A673 (cell line): ENCODE measurements at regions not wholly inside any gene's neighbourhood (a gene's known extent, or its start where the extent isn't known, plus 50 kb on each side); places are given as distances from the start of the nearest gene placed in this dataset.

Experiments
- BruUV-seq: library from RNA; stranded (reverse); fragments of 400-500 nt; replicated peaks from 2 replicates; lab custom pipeline; 2021; lab: Mats Ljungman, UMichigan
- CTCF ChIA-PET: fragments of 300-600 bp; sonication (Branson Sonifier 250); formaldehyde crosslinking; loops from one replicate; lab custom pipeline; 2022; ENCODE audit warnings: antibody characterized with exemption; lab: Charles Lee
- POLR2A ChIA-PET: fragments of 300-600 bp; sonication (Branson Sonifier 250); formaldehyde crosslinking; loops from one replicate; lab custom pipeline; 2022; ENCODE audit warnings: antibody characterized with exemption; ENCODE audit not compliant: low non-redundant PET; lab: Charles Lee
- DNase-seq: peaks from one replicate; pipeline ENCODE4 v3.0.0-alpha.2; 2015; ENCODE audit warnings: low spot score
- H3K27ac ChIP-seq: fragments of 200-600 bp; sonication (generic); 2 replicates; pipeline ENCODE4 v1.5.1; 2016; ENCODE audit warnings: mixed run types, low read depth, mild to moderate bottlenecking, mixed read lengths, antibody characterized with exemption, low read length; ENCODE audit not compliant: poor library complexity, severe bottlenecking
- H3K27me3 ChIP-seq: fragments of 200-600 bp; sonication (generic); replicated peaks from 2 replicates; pipeline ENCODE4 v1.6.1; 2017; ENCODE audit warnings: mixed run types, low read depth, mild to moderate bottlenecking, mixed read lengths, antibody characterized with exemption, low read length; ENCODE audit not compliant: insufficient read depth, poor library complexity
- H3K36me3 ChIP-seq: fragments of 200-600 bp; sonication (generic); 2 replicates; pipeline ENCODE4 v1.6.1; 2016; ENCODE audit warnings: mixed run types, mild to moderate bottlenecking, mixed read lengths, antibody characterized with exemption, low read length; ENCODE audit not compliant: insufficient read depth, poor library complexity, severe bottlenecking
- H3K4me1 ChIP-seq: fragments of 200-600 bp; sonication (generic); 2 replicates; pipeline ENCODE4 v1.6.1; 2017; ENCODE audit warnings: mixed run types, mild to moderate bottlenecking, mixed read lengths, antibody characterized with exemption, low read length; ENCODE audit not compliant: insufficient read depth, poor library complexity, severe bottlenecking
- H3K4me3 ChIP-seq: fragments of 200-600 bp; sonication (generic); 2 replicates; pipeline ENCODE4 v1.5.1; 2016; ENCODE audit warnings: low read depth, mixed run types, mild to moderate bottlenecking, mixed read lengths, low read length; ENCODE audit not compliant: poor library complexity, severe bottlenecking
- H3K9me3 ChIP-seq: fragments of 200-600 bp; sonication (generic); 2 replicates; pipeline ENCODE4 v1.6.1; 2016; ENCODE audit warnings: mixed run types, low read depth, mild to moderate bottlenecking, mixed read lengths, antibody characterized with exemption, low read length; ENCODE audit not compliant: poor library complexity, severe bottlenecking
- CTCF ChIP-seq: fragments of 300-800, 200-600 bp; sonication (generic); conservative IDR thresholded peaks from 2 replicates; pipeline ENCODE4 v1.5.1; 2017; ENCODE audit warnings: low read depth, mild to moderate bottlenecking, antibody characterized with exemption, low read length, moderate library complexity, mixed read lengths
- EZH2 ChIP-seq: fragments of 200-600 bp; sonication (generic); IDR thresholded peaks from 2 replicates; pipeline ENCODE4 v1.6.1; 2017; ENCODE audit warnings: borderline replicate concordance, low read depth, mild to moderate bottlenecking, mixed read lengths, antibody characterized with exemption, low read length; ENCODE audit not compliant: poor library complexity, severe bottlenecking
- intact Hi-C: fragments of 100-400 bp; cut with micrococcal nuclease; formaldehyde crosslinking; loops from one replicate; pipeline ENCODE4 v1.10.0; 2022; ENCODE audit not compliant: unreplicated experiment

GRCh38 chr5:18213666-18214065 lies 579.4 kb downstream of the TAF11L14 start:
- intact Hi-C loops: no loop called here
- ChIA-PET POLR2A (no interaction called here), CTCF (no interaction called here)
- H3K36me3 ChIP-seq: no peaks in the 10 kb centered on the region
- no peak overlapping the region for H3K4me3 ChIP-seq
- DNase-seq: no peak
- no peaks in the 10 kb centered on the region for H3K9me3 ChIP-seq
- H3K27ac ChIP-seq: no peak overlapping the region
- TF ChIP-seq EZH2: no peak
- no peak for TF ChIP-seq CTCF
- H3K27me3 ChIP-seq: no peaks in the 10 kb centered on the region
- BruUV-seq: no TSS peak
- H3K4me1 ChIP-seq: no peaks in the 10 kb centered on the region

- POLR2A ChIA-PET: no interaction called here
- BruUV-seq: no TSS peak
- TF ChIP-seq CTCF (no peak), EZH2 (no peak)
Observed at GRCh38 chr5:18216016-18216415, 581.8 kb downstream of the TAF11L14 start.

GRCh38 chr5:18216729-18217128 lies 582.5 kb downstream of the TAF11L14 start:
- ChIA-PET POLR2A (interaction anchor here (0.6 kb wide), 1 partner anchor 28 kb away, joined by 10 read pairs; no protein-coding TSS in a partner anchor), CTCF (no interaction called here)
- no peak overlapping the region for H3K4me3 ChIP-seq
- intact Hi-C loops: no loop called here
- no peaks in the 10 kb centered on the region for H3K36me3 ChIP-seq
- DNase-seq: no peak
- H3K4me1 ChIP-seq: no peaks in the 10 kb centered on the region
- H3K27ac ChIP-seq: no peak overlapping the region
- TF ChIP-seq EZH2: no peak
- TF ChIP-seq CTCF: no peak
- no peaks in the 10 kb centered on the region for H3K27me3 ChIP-seq
- H3K9me3 ChIP-seq: peaks cover 3% of the 10 kb centered on the region
- BruUV-seq: no TSS peak

More at GRCh38 chr5:18216016-18216415, 581.8 kb downstream of the TAF11L14 start:
- no peak overlapping the region for H3K4me3 ChIP-seq
- CTCF ChIA-PET: interaction anchor here (0.7 kb wide), 1 partner anchor 333 kb away, joined by 6 read pairs; no protein-coding TSS in a partner anchor
- peak; percentile 43 for DNase-seq
- H3K27ac ChIP-seq: no peak overlapping the region
- no peaks in the 10 kb centered on the region for H3K27me3 ChIP-seq
- H3K4me1 ChIP-seq: no peaks in the 10 kb centered on the region
- intact Hi-C loops: no loop called here
- no peaks in the 10 kb centered on the region for H3K36me3 ChIP-seq
- H3K9me3 ChIP-seq: peaks cover 3% of the 10 kb centered on the region
